Inflammatory macrophage treated with lipopolysaccharide for 1 hour (primary cell): ENCODE measurements at regions not wholly inside any gene's neighbourhood (a gene's known extent, or its start where the extent isn't known, plus 50 kb on each side); places are given as distances from the start of the nearest gene placed in this dataset.
"Not testable (repeated sequence)": the region's sequence is repeated elsewhere in the genome, so short reads cannot be mapped to it uniquely, and the experiment has no call there.

ENCODE experiments used
- DNase-seq, 2 donors: peaks; one replicate each; pipeline ENCODE4 v3.0.0-alpha.2; 2020 to 2022

DNA sequence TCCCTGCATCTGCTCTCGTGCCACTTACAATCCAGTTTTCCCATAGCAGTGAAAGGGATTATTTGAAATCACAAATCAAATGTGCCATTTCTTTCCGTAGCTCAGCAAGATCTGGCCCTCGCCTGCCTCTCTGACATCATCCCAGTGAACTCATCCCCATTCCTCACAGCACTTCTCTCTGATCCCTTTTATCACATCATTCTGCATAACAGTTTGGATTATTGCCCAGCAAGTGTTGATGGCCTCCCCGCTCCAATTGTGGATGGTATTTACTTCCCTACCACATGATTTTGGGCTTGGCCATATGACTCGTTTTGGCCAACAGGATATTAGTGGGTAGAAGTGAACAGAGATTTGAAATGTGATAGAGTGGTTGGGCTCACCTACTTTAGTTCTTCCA, 185.0 kb downstream of the NPIPA7 start:
- DNase-seq, result not testable (repeated sequence)

DNA sequence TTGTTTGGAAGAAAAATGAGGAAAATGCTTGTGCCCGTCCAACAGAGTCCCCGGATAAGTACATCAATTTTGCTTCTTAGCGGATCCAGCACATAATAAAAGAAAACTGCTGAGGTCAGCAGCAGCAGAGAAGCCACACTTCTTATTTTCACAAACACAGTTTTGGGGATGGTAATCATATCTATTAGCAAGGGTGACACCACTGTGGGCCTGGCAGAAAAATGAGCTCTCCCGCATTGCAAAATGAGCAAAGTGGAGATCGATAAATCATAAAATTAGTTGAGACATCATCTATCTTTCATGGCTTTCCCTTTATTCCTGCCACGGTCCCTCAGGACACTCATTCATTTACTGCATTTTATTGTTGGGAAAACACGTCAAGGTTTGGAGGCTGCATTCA, 186.4 kb downstream of the NPIPA7 start:
- not testable (repeated sequence) for DNase-seq

DNA sequence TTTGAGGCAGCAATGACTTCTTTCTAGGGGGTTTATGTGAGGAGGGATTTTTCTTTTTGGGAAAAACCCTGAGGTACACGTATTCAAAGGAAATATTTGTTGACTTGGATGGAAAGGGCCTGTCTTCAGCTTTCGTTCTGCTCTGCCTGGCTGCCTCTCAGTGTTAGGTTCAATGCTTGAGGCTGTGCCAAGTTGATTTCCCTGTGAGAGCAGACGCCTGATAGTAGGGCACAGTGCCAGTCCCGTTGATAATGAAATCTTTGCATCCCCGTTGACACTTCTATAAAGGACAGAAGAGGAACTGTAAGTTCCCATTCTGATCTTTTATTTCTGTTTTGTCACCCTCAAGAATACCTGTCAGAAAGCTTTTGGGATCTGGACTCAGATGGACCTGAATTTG, 191.1 kb downstream of the NPIPA7 start:
- not testable (repeated sequence) for DNase-seq

GRCh38 chr16:16570874-16571273, 191.9 kb downstream of the NPIPA7 start:
- not testable (repeated sequence) for DNase-seq

GRCh38 chr16:16572130-16572774, 193.3 kb downstream of the NPIPA7 start:
- DNase-seq, result not testable (repeated sequence)

DNA sequence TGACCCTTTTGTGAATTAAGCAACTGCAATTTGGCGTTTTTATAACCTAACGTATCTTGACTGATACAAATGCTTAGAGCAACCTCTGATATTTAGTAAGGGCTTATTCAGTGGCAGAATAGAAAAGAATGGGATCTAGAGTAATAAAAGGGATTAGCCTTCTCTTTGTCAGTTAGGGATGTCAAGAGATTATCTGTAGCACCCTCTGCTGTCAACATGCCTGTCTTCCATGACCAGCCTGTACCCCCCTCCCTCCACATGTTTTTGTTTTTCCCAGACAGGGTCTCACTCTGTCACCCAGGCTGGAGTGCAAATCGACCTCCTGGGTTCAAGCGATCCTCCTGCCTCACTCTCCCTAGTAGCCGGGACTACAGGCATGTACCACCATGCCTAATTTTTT, 198.1 kb downstream of the NPIPA7 start:
- DNase-seq, result not testable (repeated sequence)

DNA sequence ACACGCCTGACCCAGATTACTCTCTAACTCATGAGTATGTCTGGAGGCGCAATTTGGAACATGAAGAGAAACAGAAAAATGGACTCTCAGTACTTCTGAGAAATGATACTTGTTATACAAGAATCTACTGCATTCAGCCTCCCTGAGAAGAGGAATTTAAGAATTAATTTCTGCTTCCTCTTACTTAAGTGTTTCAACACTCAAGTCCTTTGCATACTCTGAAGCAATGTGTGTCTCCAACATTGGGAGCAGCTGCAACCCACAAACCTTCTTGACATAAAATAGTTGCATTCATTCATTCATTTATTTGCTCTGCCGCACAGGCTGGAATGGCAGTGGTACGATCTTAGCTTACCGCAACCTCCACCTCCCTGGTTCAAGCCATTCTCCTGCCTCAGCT, 199.8 kb downstream of the NPIPA7 start:
- peak; percentile 15 to 45 for DNase-seq

GRCh38 chr16:16582916-16583315, 204.0 kb downstream of the NPIPA7 start:
- DNase-seq, result not testable (repeated sequence)

- DNase-seq, result not testable (repeated sequence)
These were observed 207.2 kb downstream of the NPIPA7 start for GRCh38 chr16:16586073-16586651.

GRCh38 chr16:16586969-16587368, 208.0 kb downstream of the NPIPA7 start:
- DNase-seq, result not testable (repeated sequence)

DNA sequence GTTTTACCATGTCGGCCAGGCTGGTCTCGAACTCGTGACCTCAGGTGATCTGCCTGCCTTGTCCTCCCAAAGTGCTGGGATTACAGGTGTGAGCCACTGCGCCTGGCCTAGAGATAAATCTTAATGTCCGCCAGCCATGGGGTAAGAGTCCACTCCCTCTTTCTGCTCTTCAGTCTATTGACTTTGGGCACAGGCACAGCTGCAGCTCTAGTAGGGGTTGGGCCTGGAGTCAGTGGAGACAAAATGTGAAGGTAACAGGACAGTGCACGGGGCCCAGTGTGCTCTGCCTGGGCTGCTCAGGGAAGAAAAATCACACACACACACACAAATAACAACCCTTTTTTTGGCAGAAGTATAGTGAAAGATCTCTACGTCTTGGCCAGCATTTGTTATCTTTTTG, 209.5 kb downstream of the NPIPA7 start:
- not testable (repeated sequence) for DNase-seq

DNA sequence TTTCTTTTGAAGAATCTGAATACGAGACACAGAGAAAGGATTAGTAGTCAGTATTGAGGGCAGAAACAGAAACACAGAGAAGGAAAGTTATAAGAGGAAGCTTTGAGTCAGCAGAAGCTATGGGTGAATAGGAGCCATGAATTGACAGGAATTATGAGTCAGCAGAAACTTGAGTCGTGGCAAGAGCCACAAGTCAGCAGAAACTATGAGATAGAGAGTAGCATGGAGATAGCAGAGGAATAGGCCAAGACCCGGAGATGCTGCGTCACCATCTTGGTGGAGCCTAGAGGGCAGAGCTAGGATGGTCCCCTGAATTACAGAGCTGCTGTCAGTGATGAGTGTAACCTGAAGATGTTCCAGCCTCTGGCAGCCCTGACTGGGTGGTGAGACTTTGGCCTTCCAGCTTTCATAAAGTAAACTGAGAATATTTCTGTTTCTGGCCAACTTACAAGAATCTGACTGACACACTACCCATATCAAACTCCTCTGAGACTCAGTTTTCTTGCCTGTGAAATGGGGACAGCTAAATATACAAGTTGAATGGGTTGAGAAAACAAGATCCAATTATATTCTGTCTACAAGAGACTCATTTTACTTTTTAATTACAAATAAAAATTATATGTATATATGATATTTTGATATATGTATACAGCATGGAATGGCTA, 211.8 kb downstream of the NPIPA7 start:
- not testable (repeated sequence) for DNase-seq

DNA sequence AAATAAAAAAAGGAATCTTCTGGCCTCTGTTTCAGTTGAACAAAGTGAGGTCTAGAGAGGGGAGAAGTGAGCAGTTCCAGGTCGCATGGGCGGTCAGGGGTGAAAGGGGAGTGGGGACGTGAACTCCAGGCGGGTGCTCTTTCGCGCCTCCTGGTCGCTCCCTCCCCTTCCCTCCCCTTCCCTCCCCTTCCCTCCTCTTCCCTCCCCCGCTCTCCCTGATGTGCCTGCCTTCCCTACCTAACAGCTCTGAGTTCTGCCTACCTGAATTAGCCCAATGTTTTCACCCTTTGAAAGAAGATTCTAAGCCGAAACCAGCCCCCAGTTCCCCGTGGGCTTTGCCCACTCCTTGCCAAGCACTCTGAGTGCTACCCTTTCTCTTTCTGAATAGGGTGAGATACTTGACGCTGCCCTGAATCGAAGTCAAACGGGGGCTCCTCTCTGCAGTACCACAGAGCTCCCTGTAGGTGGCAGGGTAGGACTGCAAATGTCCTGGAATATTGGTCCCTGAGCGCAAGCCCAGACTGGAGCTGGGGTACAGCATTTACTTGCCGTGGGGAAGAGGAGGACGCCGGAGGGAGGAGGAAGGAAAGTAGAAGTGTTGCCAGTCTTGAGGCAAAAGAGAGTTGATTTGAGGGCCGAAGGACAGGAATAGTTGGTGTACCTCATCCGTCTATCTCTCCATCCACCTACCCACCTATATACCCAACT, 214.4 kb downstream of the NPIPA7 start:
- DNase-seq, result not testable (repeated sequence)

GRCh38 chr16:16595029-16595718, 216.2 kb downstream of the NPIPA7 start:
- DNase-seq, result not testable (repeated sequence)

- DNase-seq, result not testable (repeated sequence)
These were observed 222.3 kb downstream of the NPIPA7 start for GRCh38 chr16:16601239-16601638.

DNA sequence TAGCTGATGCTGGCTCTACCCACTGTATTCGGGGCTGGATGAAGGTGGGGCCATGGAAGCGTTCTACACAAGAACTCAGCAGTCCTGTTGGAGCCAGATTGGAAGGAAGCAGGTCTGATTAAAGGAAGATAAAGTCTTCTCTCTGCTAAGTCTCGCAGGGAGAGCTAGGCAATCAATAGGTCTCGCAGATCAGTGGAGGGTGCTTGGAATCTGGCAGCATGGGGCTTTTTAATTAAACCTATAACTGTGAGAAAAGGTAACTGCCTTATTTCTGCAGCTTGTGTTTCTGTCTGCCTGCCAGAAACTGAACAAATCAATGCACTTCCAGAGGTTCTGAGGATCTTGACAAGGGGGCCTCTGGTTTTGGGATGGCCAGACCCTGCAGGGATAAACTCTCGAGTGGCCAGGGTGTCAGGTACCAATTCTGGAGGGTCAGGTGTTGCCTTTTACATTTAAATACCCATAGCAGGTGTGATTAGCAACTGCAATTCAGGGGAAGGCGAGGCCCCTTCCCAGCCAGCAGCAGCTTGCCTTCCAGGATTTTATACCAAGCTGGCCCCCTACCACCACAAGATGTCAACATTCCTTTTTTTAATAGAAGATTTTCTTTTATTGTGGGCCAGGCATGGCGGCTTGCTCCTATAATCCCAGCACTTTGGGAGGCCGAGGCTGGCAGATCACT, 228.6 kb downstream of the NPIPA7 start:
- DNase-seq, result not testable (repeated sequence)

DNA sequence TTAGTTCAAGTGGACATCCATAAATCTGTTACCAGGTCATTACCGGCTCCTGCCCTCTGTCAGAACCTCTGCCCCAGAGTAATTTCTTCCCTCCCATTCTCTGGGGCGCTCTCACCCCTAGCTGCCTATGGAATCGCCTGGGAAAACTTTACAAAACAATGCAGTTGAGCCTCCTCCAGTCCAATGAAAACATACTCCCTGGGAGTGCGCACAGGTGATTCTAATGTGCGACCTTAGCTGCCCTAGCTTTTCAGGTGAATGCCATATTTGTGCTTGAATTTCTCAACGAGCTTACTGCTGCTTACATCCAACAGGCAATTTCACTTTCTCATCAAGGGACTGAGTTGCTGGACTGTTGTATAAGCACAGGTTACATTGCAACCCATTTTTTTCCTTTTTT, 230.7 kb downstream of the NPIPA7 start:
- DNase-seq, result not testable (repeated sequence)

- DNase-seq, result not testable (repeated sequence)
These were observed 231.5 kb downstream of the NPIPA7 start for GRCh38 chr16:16610389-16610967.

GRCh38 chr16:16613212-16613611, 234.3 kb downstream of the NPIPA7 start:
- DNase-seq, result not testable (repeated sequence)

- DNase-seq, result not testable (repeated sequence)
These were observed 235.5 kb downstream of the NPIPA7 start for GRCh38 chr16:16614484-16614883.

DNA sequence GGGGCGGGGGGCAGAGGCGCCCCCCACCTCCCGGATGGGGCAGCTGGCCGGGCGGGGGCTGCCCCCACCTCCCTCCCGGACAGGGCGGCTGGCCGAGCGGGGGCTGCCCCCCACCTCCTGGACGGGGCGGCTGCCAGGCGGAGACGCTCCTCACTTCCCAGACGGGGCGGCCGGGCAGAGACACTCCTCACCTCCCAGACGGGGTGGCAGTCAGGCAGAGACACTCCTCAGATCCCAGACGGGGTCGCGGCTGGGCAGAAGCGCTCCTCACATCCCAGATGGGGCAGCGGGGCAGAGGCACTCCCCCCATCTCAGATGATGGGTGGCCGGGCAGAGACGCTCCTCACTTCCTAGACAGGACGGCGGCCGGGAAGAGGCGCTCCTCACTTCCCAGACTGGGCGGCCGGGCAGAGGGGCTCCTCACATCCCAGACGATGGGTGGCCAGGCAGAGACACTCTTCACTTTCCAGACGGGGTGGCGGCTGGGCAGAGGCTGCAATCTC, 240.1 kb downstream of the NPIPA7 start:
- not testable (repeated sequence) for DNase-seq

DNA sequence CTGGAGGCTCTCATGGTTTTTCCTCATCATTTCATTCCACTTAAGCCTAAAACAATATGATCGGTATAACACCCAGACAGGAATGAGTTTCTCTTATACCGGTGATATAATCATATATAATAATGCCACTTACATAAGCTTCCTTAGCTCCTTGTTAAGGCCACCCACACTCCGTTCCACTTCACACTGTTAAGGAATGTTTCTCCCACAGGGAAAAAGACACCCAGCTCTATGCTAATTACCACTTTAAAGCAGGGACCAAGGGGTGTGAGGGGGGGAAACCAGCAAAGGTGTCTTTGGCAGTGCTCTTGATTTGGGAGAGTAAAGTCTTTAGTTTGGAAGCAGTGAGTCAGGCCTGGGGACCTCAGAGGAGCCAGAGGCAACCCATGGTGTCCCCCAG, 245.4 kb downstream of the NPIPA7 start:
- not testable (repeated sequence) for DNase-seq
